Liver (tissue), 8 donors: ENCODE measurements at regions not wholly inside any gene's neighbourhood (a gene's known extent, or its start where the extent isn't known, plus 50 kb on each side); places are given as distances from the start of the nearest gene placed in this dataset.

Source experiments
- DNase-seq: peaks from one replicate; pipeline ENCODE4 v3.0.0-alpha.2; 2017; ENCODE audit warnings: low spot score
- H3K27ac ChIP-seq, 2 donors: one replicate each; pipeline ENCODE4 v1.7.0; 2013; ENCODE audit warnings: inconsistent platforms in 2 of 2, low read length in 2 of 2, control low read depth in 1 of 2, low read depth in 1 of 2, mild to moderate bottlenecking in 1 of 2
- H3K27me3 ChIP-seq, 4 donors: one replicate each; pipeline versions ENCODE4 v1.6.1 to v1.7.0; 2013; ENCODE audit warnings: low read length in 3 of 4, inconsistent platforms in 1 of 4, mild to moderate bottlenecking in 1 of 4, moderate library complexity in 1 of 4; ENCODE audit not compliant: control insufficient read depth in 4 of 4, insufficient read depth in 4 of 4
- H3K36me3 ChIP-seq, 4 donors: one replicate each; pipeline versions ENCODE4 v1.6.1 to v1.7.0; 2013; ENCODE audit warnings: low read length in 3 of 4, mild to moderate bottlenecking in 3 of 4, low read depth in 1 of 4, moderate library complexity in 1 of 4; ENCODE audit not compliant: control insufficient read depth in 4 of 4, insufficient read depth in 3 of 4
- H3K4me1 ChIP-seq, 4 donors: one replicate each; pipeline versions ENCODE4 v1.6.1 to v1.7.0; 2013; ENCODE audit warnings: low read length in 3 of 4, mild to moderate bottlenecking in 3 of 4, moderate library complexity in 1 of 4; ENCODE audit not compliant: control insufficient read depth in 4 of 4, insufficient read depth in 4 of 4
- H3K4me3 ChIP-seq, 3 donors: one replicate each; pipeline versions ENCODE4 v1.6.1 to v1.7.0; 2013; ENCODE audit warnings: low read length in 3 of 3, control low read depth in 1 of 3, low read depth in 1 of 3, mild to moderate bottlenecking in 1 of 3
- H3K9ac ChIP-seq, 2 donors: one replicate each; pipeline ENCODE4 v1.7.0; 2013; ENCODE audit warnings: low read length in 2 of 2, mild to moderate bottlenecking in 2 of 2, moderate library complexity in 2 of 2, control low read depth in 1 of 2, low read depth in 1 of 2
- H3K9me3 ChIP-seq, 4 donors: one replicate each; pipeline versions ENCODE4 v1.6.1 to v1.7.0; 2013; ENCODE audit warnings: low read length in 3 of 4; ENCODE audit not compliant: control insufficient read depth in 4 of 4
- EGR1 ChIP-seq, 2 donors: IDR thresholded peaks; 2 replicates each; pipeline ENCODE4 v1.6.1; 2016 to 2018; ENCODE audit warnings: antibody characterized with exemption in 2 of 2, low read depth in 2 of 2
- FOXA1 ChIP-seq: IDR thresholded peaks from 2 replicates; pipeline ENCODE4 v1.6.1; 2016; ENCODE audit warnings: antibody characterized with exemption
- FOXA2 ChIP-seq: IDR thresholded peaks from 2 replicates; pipeline ENCODE4 v1.6.1; 2016; ENCODE audit warnings: antibody characterized with exemption
- GABPA ChIP-seq, 2 donors: IDR thresholded peaks in 1 of 2; conservative IDR thresholded peaks in 1 of 2; 2 replicates each; pipeline ENCODE4 v1.6.1; 2016; ENCODE audit warnings: antibody characterized with exemption in 2 of 2, mild to moderate bottlenecking in 1 of 2, moderate library complexity in 1 of 2
- HNF4A ChIP-seq, 2 donors: conservative IDR thresholded peaks; 2 replicates each; pipeline ENCODE4 v1.6.1; 2016; ENCODE audit warnings: antibody characterized with exemption in 2 of 2, mild to moderate bottlenecking in 2 of 2
- HNF4G ChIP-seq: IDR thresholded peaks from 2 replicates; pipeline ENCODE4 v1.6.1; 2016; ENCODE audit warnings: antibody characterized with exemption
- JUND ChIP-seq, 2 donors: IDR thresholded peaks; 2 replicates each; pipeline ENCODE4 v1.6.1; 2016; ENCODE audit warnings: antibody characterized with exemption in 2 of 2
- NR2F2 ChIP-seq: IDR thresholded peaks from 2 replicates; pipeline ENCODE4 v1.6.1; 2016; ENCODE audit warnings: antibody characterized with exemption
- RXRA ChIP-seq, 2 donors: IDR thresholded peaks; 2 replicates each; pipeline ENCODE4 v1.6.1; 2017 to 2018; ENCODE audit warnings: antibody characterized with exemption in 2 of 2, mild to moderate bottlenecking in 1 of 2
- SP1 ChIP-seq: IDR thresholded peaks from 2 replicates; pipeline ENCODE4 v1.6.1; 2018; ENCODE audit warnings: antibody characterized with exemption, mild to moderate bottlenecking
- TAF1 ChIP-seq: conservative IDR thresholded peaks from 2 replicates; pipeline ENCODE4 v1.6.1; 2016; ENCODE audit warnings: antibody characterized with exemption, mild to moderate bottlenecking
- YY1 ChIP-seq: IDR thresholded peaks from 2 replicates; pipeline ENCODE4 v1.6.1; 2016; ENCODE audit warnings: antibody characterized with exemption, mild to moderate bottlenecking
- WGBS: extraction: QIAGEN DNeasy Blood & Tissue Kit; methylation state at CpG from one replicate; pipeline ENCODE4 v1.1.7; 2013; 5-methylcytosine and 5-hydroxymethylcytosine counted together
- TF ChIP-seq, protein P1 (sequence below): IDR thresholded peaks from 2 replicates; pipeline ENCODE4 v1.6.1; 2016; ENCODE audit warnings: antibody characterized with exemption
- TF ChIP-seq, protein P2 (sequence below): IDR thresholded peaks from 2 replicates; pipeline ENCODE4 v1.6.1; 2016; ENCODE audit warnings: antibody characterized with exemption
- TF ChIP-seq, protein P3 (sequence below): fragments of 150-350 bp; IDR thresholded peaks from 2 replicates; pipeline ENCODE4 v1.5.1; 2017; ENCODE audit warnings: improper control_type of control experiment, low read depth, low read length; ENCODE audit not compliant: missing input control
- TF ChIP-seq, protein P4 (sequence below): IDR thresholded peaks from 2 replicates; pipeline ENCODE4 v1.6.1; 2016; ENCODE audit warnings: antibody characterized with exemption
- TF ChIP-seq, protein P5 (sequence below): IDR thresholded peaks from 2 replicates; pipeline ENCODE4 v1.6.1; 2016; ENCODE audit warnings: antibody characterized with exemption, mild to moderate bottlenecking
- donor health status: healthy.
- donor health status: healthy.
- donor health status: healthy.
- donor health status: healthy.
- donor health status: healthy.

DNA sequence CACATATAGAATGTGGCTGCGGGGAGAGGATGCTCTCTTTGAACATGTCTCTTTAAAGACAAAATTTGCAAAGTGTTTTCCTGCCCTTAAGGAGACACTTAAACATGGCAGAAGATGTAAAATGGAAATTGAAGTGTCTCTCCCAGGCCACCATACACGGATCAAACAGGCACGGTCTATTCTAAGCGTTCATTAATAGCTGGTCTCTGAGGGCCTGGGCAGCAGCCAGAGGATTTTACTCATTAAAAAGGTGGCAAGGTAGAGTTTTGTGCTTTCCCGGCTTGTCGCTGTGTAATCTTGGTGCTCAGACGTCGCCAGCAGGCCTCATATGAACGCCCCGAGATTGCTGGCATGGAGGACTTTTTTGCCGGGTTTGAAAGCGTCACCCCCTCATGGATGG lies 205.5 kb downstream of the EMX2 start:
- no peak for DNase-seq
- TF ChIP-seq FOXA2 (no peak), EGR1 (IDR thresholded peaks at IDR 0.05; ENCODE audit: low read depth in 2 of 2) (no peak), GABPA (IDR thresholded peaks at IDR 0.05 in 1 of 2, conservative IDR thresholded peaks at IDR 0.05 in 1 of 2) (no peak), YY1 (no peak), RXRA (IDR thresholded peaks at IDR 0.05) (no peak), HNF4G (no peak)
- TF ChIP-seq, protein P1, sequence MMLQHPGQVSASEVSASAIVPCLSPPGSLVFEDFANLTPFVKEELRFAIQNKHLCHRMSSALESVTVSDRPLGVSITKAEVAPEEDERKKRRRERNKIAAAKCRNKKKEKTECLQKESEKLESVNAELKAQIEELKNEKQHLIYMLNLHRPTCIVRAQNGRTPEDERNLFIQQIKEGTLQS: no peak
- TF ChIP-seq, protein P2, sequence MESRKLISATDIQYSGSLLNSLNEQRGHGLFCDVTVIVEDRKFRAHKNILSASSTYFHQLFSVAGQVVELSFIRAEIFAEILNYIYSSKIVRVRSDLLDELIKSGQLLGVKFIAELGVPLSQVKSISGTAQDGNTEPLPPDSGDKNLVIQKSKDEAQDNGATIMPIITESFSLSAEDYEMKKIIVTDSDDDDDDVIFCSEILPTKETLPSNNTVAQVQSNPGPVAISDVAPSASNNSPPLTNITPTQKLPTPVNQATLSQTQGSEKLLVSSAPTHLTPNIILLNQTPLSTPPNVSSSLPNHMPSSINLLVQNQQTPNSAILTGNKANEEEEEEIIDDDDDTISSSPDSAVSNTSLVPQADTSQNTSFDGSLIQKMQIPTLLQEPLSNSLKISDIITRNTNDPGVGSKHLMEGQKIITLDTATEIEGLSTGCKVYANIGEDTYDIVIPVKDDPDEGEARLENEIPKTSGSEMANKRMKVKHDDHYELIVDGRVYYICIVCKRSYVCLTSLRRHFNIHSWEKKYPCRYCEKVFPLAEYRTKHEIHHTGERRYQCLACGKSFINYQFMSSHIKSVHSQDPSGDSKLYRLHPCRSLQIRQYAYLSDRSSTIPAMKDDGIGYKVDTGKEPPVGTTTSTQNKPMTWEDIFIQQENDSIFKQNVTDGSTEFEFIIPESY: no peak
- Histone ChIP-seq H3K4me1 (no peaks in the 10 kb centered on the region), H3K9me3 (no peaks in the 10 kb centered on the region), H3K27ac (no peak overlapping the region), H3K9ac (no peak overlapping the region), H3K36me3 (no peaks in the 10 kb centered on the region), H3K4me3 (no peak overlapping the region), H3K27me3 (peaks cover 0 to 8% (median 0%) of the 10 kb centered on the region in 4 donors)
- WGBS: 84% methylated on average over 12 of the region's 12 CpGs

DNA sequence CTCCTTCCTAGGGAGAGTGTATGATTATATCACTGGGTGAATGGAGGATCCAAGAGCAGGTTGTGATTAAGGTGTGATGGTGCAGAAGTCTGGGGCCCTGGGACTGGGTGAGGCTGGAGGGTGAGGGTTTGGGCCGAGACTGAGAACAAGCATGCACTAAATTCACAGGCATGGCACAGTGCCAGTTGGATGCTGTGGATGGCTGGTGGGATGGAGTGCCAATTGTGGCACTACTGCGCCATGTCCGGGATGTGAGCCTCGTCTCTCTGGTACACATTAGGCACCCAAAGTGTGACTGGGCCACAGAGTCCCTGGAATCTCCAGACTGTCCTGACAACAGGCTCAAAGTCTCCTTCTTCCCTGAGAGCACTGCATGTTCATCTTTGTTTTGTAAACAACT lies 208.1 kb downstream of the EMX2 start:
- Histone ChIP-seq H3K9me3 (no peaks in the 10 kb centered on the region), H3K36me3 (no peaks in the 10 kb centered on the region), H3K9ac (no peak overlapping the region), H3K27ac (no peak overlapping the region), H3K4me1 (no peaks in the 10 kb centered on the region), H3K4me3 (no peak overlapping the region), H3K27me3 (peaks cover 0 to under 1% (median 0%) of the 10 kb centered on the region in 4 donors)
- TF ChIP-seq HNF4A (conservative IDR thresholded peaks at IDR 0.05) (no peak), EGR1 (IDR thresholded peaks at IDR 0.05; ENCODE audit: low read depth in 2 of 2) (no peak), JUND (IDR thresholded peaks at IDR 0.05) (no peak), HNF4G (no peak), RXRA (IDR thresholded peaks at IDR 0.05) (no peak), GABPA (IDR thresholded peaks at IDR 0.05 in 1 of 2, conservative IDR thresholded peaks at IDR 0.05 in 1 of 2) (no peak), YY1 (no peak), NR2F2 (no peak), FOXA1 (no peak), SP1 (no peak), TAF1 (no peak)
- TF ChIP-seq, protein P3, sequence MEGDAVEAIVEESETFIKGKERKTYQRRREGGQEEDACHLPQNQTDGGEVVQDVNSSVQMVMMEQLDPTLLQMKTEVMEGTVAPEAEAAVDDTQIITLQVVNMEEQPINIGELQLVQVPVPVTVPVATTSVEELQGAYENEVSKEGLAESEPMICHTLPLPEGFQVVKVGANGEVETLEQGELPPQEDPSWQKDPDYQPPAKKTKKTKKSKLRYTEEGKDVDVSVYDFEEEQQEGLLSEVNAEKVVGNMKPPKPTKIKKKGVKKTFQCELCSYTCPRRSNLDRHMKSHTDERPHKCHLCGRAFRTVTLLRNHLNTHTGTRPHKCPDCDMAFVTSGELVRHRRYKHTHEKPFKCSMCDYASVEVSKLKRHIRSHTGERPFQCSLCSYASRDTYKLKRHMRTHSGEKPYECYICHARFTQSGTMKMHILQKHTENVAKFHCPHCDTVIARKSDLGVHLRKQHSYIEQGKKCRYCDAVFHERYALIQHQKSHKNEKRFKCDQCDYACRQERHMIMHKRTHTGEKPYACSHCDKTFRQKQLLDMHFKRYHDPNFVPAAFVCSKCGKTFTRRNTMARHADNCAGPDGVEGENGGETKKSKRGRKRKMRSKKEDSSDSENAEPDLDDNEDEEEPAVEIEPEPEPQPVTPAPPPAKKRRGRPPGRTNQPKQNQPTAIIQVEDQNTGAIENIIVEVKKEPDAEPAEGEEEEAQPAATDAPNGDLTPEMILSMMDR: no peak
- TF ChIP-seq, protein P4, sequence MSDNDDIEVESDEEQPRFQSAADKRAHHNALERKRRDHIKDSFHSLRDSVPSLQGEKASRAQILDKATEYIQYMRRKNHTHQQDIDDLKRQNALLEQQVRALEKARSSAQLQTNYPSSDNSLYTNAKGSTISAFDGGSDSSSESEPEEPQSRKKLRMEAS: no peak
- TF ChIP-seq, protein P1: no peak
- TF ChIP-seq, protein P5, sequence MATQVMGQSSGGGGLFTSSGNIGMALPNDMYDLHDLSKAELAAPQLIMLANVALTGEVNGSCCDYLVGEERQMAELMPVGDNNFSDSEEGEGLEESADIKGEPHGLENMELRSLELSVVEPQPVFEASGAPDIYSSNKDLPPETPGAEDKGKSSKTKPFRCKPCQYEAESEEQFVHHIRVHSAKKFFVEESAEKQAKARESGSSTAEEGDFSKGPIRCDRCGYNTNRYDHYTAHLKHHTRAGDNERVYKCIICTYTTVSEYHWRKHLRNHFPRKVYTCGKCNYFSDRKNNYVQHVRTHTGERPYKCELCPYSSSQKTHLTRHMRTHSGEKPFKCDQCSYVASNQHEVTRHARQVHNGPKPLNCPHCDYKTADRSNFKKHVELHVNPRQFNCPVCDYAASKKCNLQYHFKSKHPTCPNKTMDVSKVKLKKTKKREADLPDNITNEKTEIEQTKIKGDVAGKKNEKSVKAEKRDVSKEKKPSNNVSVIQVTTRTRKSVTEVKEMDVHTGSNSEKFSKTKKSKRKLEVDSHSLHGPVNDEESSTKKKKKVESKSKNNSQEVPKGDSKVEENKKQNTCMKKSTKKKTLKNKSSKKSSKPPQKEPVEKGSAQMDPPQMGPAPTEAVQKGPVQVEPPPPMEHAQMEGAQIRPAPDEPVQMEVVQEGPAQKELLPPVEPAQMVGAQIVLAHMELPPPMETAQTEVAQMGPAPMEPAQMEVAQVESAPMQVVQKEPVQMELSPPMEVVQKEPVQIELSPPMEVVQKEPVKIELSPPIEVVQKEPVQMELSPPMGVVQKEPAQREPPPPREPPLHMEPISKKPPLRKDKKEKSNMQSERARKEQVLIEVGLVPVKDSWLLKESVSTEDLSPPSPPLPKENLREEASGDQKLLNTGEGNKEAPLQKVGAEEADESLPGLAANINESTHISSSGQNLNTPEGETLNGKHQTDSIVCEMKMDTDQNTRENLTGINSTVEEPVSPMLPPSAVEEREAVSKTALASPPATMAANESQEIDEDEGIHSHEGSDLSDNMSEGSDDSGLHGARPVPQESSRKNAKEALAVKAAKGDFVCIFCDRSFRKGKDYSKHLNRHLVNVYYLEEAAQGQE: no peak
- no peak for DNase-seq
- WGBS: 92% methylated on average over 4 of the region's 4 CpGs
